MCF 10A (cell line): ENCODE measurements at regions not wholly inside any gene's neighbourhood (a gene's known extent, or its start where the extent isn't known, plus 50 kb on each side); places are given as distances from the start of the nearest gene placed in this dataset.

ENCODE experiments used
- BruUV-seq: library from RNA; stranded (reverse); fragments of 400-500 nt; replicated peaks from 2 replicates; lab custom pipeline; 2021; lab: Mats Ljungman, UMichigan
- CTCF ChIA-PET: fragments of 300-600 bp; sonication (Branson Sonifier 250); formaldehyde crosslinking; extraction: SDS; loops from one replicate; lab custom pipeline; 2021; ENCODE audit warnings: antibody characterized with exemption, inconsistent platforms; lab: Yijun Ruan, JAX
- POLR2A ChIA-PET: fragments of 300-600, 350-650 bp; sonication (Branson Sonifier 250); formaldehyde crosslinking; extraction: SDS; loops from one replicate; lab custom pipeline; 2020; ENCODE audit warnings: antibody characterized with exemption, inconsistent platforms; lab: Yijun Ruan, JAX
- DNase-seq: peaks from one replicate; pipeline ENCODE4 v3.0.0-alpha.2; 2018; ENCODE audit not compliant: unreplicated experiment
- H3K27ac Mint-ChIP-seq: one replicate; pipeline ENCODE4 v1.8.0; 2022; ENCODE audit warnings: mild to moderate bottlenecking, low read depth, mixed read lengths; ENCODE audit not compliant: unreplicated experiment
- H3K27me3 Mint-ChIP-seq: one replicate; pipeline ENCODE4 v1.8.0; 2022; ENCODE audit warnings: mixed read lengths; ENCODE audit not compliant: insufficient read depth, unreplicated experiment
- H3K36me3 Mint-ChIP-seq: one replicate; pipeline ENCODE4 v1.8.0; 2022; ENCODE audit warnings: mild to moderate bottlenecking, moderate library complexity, mixed read lengths; ENCODE audit not compliant: insufficient read depth, unreplicated experiment
- H3K4me1 Mint-ChIP-seq: one replicate; pipeline ENCODE4 v1.8.0; 2022; ENCODE audit warnings: mixed read lengths; ENCODE audit not compliant: insufficient read depth, unreplicated experiment
- H3K4me3 Mint-ChIP-seq: one replicate; pipeline ENCODE4 v1.8.0; 2022; ENCODE audit warnings: mild to moderate bottlenecking, moderate library complexity, mixed read lengths; ENCODE audit not compliant: unreplicated experiment
- H3K9me3 Mint-ChIP-seq: one replicate; pipeline ENCODE4 v1.8.0; 2022; ENCODE audit warnings: mixed read lengths; ENCODE audit not compliant: unreplicated experiment
- CTCF ChIP-seq: fragments of 200-600 bp; IDR thresholded peaks from one replicate; pipeline ENCODE4 v1.8.0; 2022; ENCODE audit warnings: antibody characterized with exemption, mild to moderate bottlenecking; ENCODE audit not compliant: unreplicated experiment
- intact Hi-C: fragments of 100-400 bp; cut with micrococcal nuclease; formaldehyde crosslinking; loops from 2 replicates; pipeline ENCODE4 v1.14.1; 2022

DNA sequence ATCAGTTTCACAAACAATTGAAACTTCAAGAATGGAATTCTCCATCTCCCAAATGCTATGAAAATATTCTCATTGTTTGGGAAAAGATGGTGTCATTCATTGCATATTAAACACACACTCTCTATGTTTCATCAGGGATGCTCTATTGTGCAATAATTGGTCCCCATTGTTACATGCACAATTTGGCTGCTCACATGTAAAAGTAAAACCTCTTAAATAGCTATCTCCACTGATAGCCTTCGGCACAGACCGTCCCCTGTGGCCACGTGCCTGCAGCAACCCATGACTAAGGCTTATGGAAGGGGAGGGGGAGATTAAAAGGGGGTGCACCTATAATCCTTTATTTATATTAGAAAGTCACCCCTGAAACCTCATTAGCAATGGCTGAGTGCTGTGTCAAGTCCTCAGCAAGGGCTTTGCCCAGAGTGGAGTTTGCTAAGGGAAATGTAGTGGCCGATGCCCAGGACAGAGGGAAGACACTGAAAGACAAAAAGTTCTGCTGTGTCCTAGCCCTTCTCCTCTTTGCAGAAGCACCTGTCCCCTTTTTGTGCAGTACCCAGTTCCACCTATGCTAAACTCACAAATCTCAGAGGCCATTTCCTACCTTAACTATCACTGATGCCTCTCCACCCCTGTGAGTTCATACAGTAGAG lies 309.6 kb upstream of the ESRRG start:
- CTCF ChIA-PET, result interaction anchor here (0.7 to 1.0 kb wide), 4 partner anchors 13 to 562 kb away, joined by 3 to 4 read pairs (median 3); no protein-coding TSS in a partner anchor
- H3K27me3 Mint-ChIP-seq, result no peaks in the 10 kb centered on the region
- no peak for DNase-seq
- H3K36me3 Mint-ChIP-seq, result no peaks in the 10 kb centered on the region
- POLR2A ChIA-PET, result no interaction called here
- no TSS peak for BruUV-seq
- no peaks in the 10 kb centered on the region for H3K9me3 Mint-ChIP-seq
- H3K27ac Mint-ChIP-seq, result no peak overlapping the region
- intact Hi-C loops, result no loop called here
- no peak overlapping the region for H3K4me3 Mint-ChIP-seq
- H3K4me1 Mint-ChIP-seq, result peaks cover 13% of the 10 kb centered on the region
- no peak for TF ChIP-seq CTCF

DNA sequence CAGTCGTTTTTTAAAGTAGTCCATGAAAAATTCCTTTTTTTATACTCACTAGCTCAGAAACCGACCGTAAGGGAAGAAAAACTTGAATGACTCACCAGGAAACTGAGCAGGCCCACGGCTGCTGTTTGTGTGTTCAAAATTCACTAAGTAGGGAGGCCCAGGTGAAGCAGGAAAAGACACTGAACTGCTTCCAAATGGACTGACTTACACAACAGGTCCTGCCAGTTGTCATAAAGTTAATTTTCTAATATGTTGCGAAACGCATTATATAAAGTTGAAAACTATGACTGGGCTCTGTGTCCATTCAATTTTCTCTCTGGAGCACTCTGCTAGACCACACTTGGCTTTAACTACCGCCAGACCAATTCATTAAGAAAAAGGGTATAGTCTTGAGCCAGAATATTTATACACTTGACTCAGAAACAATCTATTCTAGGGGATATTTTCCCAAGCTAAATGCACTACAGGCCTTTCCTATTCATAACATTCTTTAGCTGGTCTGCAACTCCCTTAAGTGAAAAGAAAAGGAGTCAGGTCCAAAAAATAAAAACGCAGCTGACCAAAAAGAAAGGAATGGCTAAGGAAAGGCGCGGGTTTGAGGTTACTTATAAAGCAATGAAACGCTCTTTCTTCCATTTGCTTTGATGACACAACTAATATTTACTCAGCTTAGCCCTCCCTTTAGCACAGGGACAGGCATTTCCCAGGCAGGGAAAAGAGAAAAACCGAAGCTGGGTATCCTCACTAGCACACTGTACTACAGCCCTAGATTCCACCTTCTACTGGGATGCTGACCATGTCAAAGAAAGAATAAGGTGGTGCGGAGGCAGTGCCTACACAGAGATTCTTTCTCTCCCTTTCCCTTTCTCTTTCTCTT lies 306.3 kb upstream of the ESRRG start:
- ChIA-PET CTCF (interaction anchor here (0.5 to 1.2 kb wide), 10 partner anchors 13 to 261 kb away, joined by 3 to 8 read pairs (median 3); no protein-coding TSS in a partner anchor), POLR2A (interaction anchor here (0.6 to 1.4 kb wide), 9 partner anchors 9 to 556 kb away, joined by 3 to 4 read pairs (median 3); no protein-coding TSS in a partner anchor)
- H3K4me1 Mint-ChIP-seq, result peaks cover 21% of the 10 kb centered on the region
- DNase-seq, result peak; percentile 95
- no TSS peak for BruUV-seq
- no peak for TF ChIP-seq CTCF
- peak overlapping the region; percentile 9 for H3K27ac Mint-ChIP-seq
- H3K4me3 Mint-ChIP-seq, result no peak overlapping the region
- no peaks in the 10 kb centered on the region for H3K36me3 Mint-ChIP-seq
- H3K9me3 Mint-ChIP-seq, result no peaks in the 10 kb centered on the region
- intact Hi-C loops, result loop anchor here (1.0 to 5.0 kb wide), 2 partner anchors 277 to 631 kb away; no protein-coding TSS in a partner anchor
- H3K27me3 Mint-ChIP-seq, result no peaks in the 10 kb centered on the region

DNA sequence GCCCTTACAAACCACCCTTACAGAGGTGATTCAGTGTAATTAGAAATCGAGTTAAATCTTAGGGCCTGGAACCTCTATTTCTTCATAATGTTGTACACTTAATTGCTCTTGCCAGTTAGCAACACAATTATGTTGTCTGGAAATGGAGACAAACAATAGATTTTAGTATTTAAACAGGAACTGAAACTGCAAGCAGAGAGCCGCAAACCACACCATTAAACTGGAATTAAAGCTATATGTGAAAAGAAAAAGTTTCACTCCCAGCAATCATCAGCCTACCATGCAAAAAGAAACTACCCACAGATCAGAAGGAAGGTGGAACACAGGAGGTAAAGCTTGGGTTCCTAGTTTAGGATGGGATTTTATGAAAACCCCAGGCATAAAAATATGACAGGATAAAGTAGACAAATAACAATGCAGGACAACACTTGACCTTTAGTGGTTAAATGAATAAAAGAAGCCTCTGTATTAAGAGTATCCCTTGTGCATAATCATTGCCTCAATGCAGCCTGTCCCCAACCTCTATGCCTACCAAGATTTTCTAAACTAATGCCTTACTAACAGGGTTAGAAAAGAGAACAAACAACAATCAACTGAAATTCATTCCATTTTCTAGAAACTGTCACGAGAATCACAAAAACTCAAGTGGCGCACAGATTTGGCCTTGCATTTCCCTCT lies 304.3 kb upstream of the ESRRG start:
- Mint-ChIP-seq H3K36me3 (no peaks in the 10 kb centered on the region), H3K27me3 (no peaks in the 10 kb centered on the region), H3K4me1 (peaks cover 21% of the 10 kb centered on the region), H3K9me3 (no peaks in the 10 kb centered on the region), H3K4me3 (no peak overlapping the region), H3K27ac (no peak overlapping the region)
- no peak for DNase-seq
- BruUV-seq, result no TSS peak
- CTCF ChIA-PET, result interaction anchor here (0.6 to 1.5 kb wide), 3 partner anchors 460 to 1130 kb away, joined by 3 to 5 read pairs (median 4); no protein-coding TSS in a partner anchor
- intact Hi-C loops, result loop anchor here (5.0 kb wide), 1 partner anchor 275 kb away; no protein-coding TSS in a partner anchor
- no peak for TF ChIP-seq CTCF
- POLR2A ChIA-PET, result no interaction called here
